Endodermal cell (in vitro differentiated cells): ENCODE measurements at regions not wholly inside any gene's neighbourhood (a gene's known extent, or its start where the extent isn't known, plus 50 kb on each side); places are given as distances from the start of the nearest gene placed in this dataset.

Source experiments
- DNase-seq: peaks from one replicate; pipeline ENCODE4 v3.0.0-alpha.2; 2017
- H3K27ac ChIP-seq: 2 replicates; pipeline ENCODE4 v1.5.1; 2013; ENCODE audit warnings: mild to moderate bottlenecking, low read depth, low read length, moderate library complexity
- H3K27me3 ChIP-seq: 2 replicates; pipeline ENCODE4 v1.6.1; 2013; ENCODE audit warnings: mild to moderate bottlenecking, low read length, moderate library complexity; ENCODE audit not compliant: insufficient read depth, control insufficient read depth, poor library complexity, severe bottlenecking
- H3K36me3 ChIP-seq: 2 replicates; pipeline ENCODE4 v1.7.0; 2013; ENCODE audit warnings: mild to moderate bottlenecking, low read length, moderate library complexity; ENCODE audit not compliant: control insufficient read depth, insufficient read depth
- H3K4me1 ChIP-seq: one replicate; pipeline ENCODE4 v1.7.0; 2013; ENCODE audit warnings: low read length; ENCODE audit not compliant: control insufficient read depth, insufficient read depth
- H3K4me3 ChIP-seq: 2 replicates; pipeline ENCODE4 v1.5.1; 2013; ENCODE audit warnings: mild to moderate bottlenecking, low read length, moderate library complexity
- H3K9ac ChIP-seq: 2 replicates; pipeline ENCODE4 v1.6.1; 2013; ENCODE audit warnings: mild to moderate bottlenecking, low read length, moderate library complexity; ENCODE audit not compliant: poor library complexity, severe bottlenecking; ENCODE audit errors: extremely low read depth
- H3K9me3 ChIP-seq: 2 replicates; pipeline ENCODE4 v1.6.1; 2013; ENCODE audit warnings: mild to moderate bottlenecking, low read length, moderate library complexity; ENCODE audit not compliant: control insufficient read depth
- H3K27ac Mint-ChIP-seq: 2 replicates; pipeline ENCODE4 v1.8.0; 2020; ENCODE audit warnings: mixed read lengths
- H3K27me3 Mint-ChIP-seq: 2 replicates; pipeline ENCODE4 v1.8.0; 2021; ENCODE audit warnings: mild to moderate bottlenecking, mixed read lengths; ENCODE audit not compliant: insufficient read depth
- H3K36me3 Mint-ChIP-seq: 2 replicates; pipeline ENCODE4 v1.8.0; 2020; ENCODE audit warnings: low read depth, mixed read lengths
- H3K4me1 Mint-ChIP-seq: 2 replicates; pipeline ENCODE4 v1.8.0; 2020; ENCODE audit warnings: mixed read lengths
- H3K4me3 Mint-ChIP-seq: 2 replicates; pipeline ENCODE4 v1.8.0; 2020; ENCODE audit warnings: mild to moderate bottlenecking, moderate library complexity, mixed read lengths
- H3K9me3 Mint-ChIP-seq: 2 replicates; pipeline ENCODE4 v1.8.0; 2020; ENCODE audit warnings: mild to moderate bottlenecking, mixed read lengths
- CTCF ChIP-seq: fragments of 200-600 bp; sonication (generic); conservative IDR thresholded peaks from 2 replicates; pipeline ENCODE4 v1.5.0; 2021; ENCODE audit warnings: antibody characterized with exemption, mild to moderate bottlenecking
- WGBS, 2 experiments: methylation state at CpG; one replicate each; pipeline versions ENCODE4 v1.1.5 to v1.1.7; 2013; ENCODE audit warnings: missing lambda C conversion rate in 2 of 2, mixed read lengths in 1 of 2; ENCODE audit not compliant: insufficient coverage in 1 of 2, insufficient read length in 1 of 2; 5-methylcytosine and 5-hydroxymethylcytosine counted together

- H3K4me1 Mint-ChIP-seq, result no peaks in the 10 kb centered on the region
- H3K27ac Mint-ChIP-seq, result no peak overlapping the region
- H3K9me3 ChIP-seq, result peaks cover 11% of the 10 kb centered on the region
- peaks cover 24% of the 10 kb centered on the region for H3K36me3 Mint-ChIP-seq
- H3K4me3 ChIP-seq, result no peak overlapping the region
- DNase-seq, result no peak
- no peaks in the 10 kb centered on the region for H3K36me3 ChIP-seq
- H3K27me3 Mint-ChIP-seq, result no peaks in the 10 kb centered on the region
- TF ChIP-seq CTCF, result no peak
- no peak overlapping the region for H3K4me3 Mint-ChIP-seq
- H3K9me3 Mint-ChIP-seq, result peaks cover 37% of the 10 kb centered on the region
- H3K27me3 ChIP-seq, result no peaks in the 10 kb centered on the region
- H3K9ac ChIP-seq, result no peak overlapping the region
- 87 to 100% methylated on average over 1 to 2 of the region's 2 CpGs for WGBS, 2 experiments
- H3K4me1 ChIP-seq, result no peaks in the 10 kb centered on the region
- H3K27ac ChIP-seq, result no peak overlapping the region
Measured at GRCh38 chr16:72530434-72530833, 358.5 kb upstream of the PMFBP1 start.

- no peaks in the 10 kb centered on the region for H3K4me1 ChIP-seq
- Mint-ChIP-seq H3K4me3 (no peak overlapping the region), H3K9me3 (peaks cover 59% of the 10 kb centered on the region), H3K27ac (no peak overlapping the region), H3K27me3 (no peaks in the 10 kb centered on the region), H3K4me1 (no peaks in the 10 kb centered on the region), H3K36me3 (peaks cover 42% of the 10 kb centered on the region)
- no peak overlapping the region for H3K4me3 ChIP-seq
- DNase-seq, result no peak
- H3K27me3 ChIP-seq, result no peaks in the 10 kb centered on the region
- H3K9ac ChIP-seq, result no peak overlapping the region
- peaks cover 36% of the 10 kb centered on the region for H3K9me3 ChIP-seq
- H3K36me3 ChIP-seq, result peaks cover 18% of the 10 kb centered on the region
- TF ChIP-seq CTCF, result no peak
- H3K27ac ChIP-seq, result no peak overlapping the region
- 90 to 100% methylated on average over 3 of the region's 3 CpGs for WGBS, 2 experiments
Measured at GRCh38 chr16:72523087-72523486, 351.1 kb upstream of the PMFBP1 start.

- 96% methylated on average over 2 of the region's 2 CpGs; no CpG with 5 or more reads in 1 of the 2 experiments for WGBS, 2 experiments
- Histone ChIP-seq H3K27ac (no peak overlapping the region), H3K4me3 (no peak overlapping the region), H3K4me1 (no peaks in the 10 kb centered on the region), H3K27me3 (no peaks in the 10 kb centered on the region), H3K9me3 (peaks cover 15% of the 10 kb centered on the region), H3K36me3 (peaks cover 8% of the 10 kb centered on the region), H3K9ac (no peak overlapping the region)
- H3K27ac Mint-ChIP-seq, result no peak overlapping the region
- peaks cover 28% of the 10 kb centered on the region for H3K36me3 Mint-ChIP-seq
- no peak overlapping the region for H3K4me3 Mint-ChIP-seq
- TF ChIP-seq CTCF, result no peak
- H3K27me3 Mint-ChIP-seq, result no peaks in the 10 kb centered on the region
- H3K9me3 Mint-ChIP-seq, result peaks cover 19% of the 10 kb centered on the region
- DNase-seq, result no peak
- H3K4me1 Mint-ChIP-seq, result no peaks in the 10 kb centered on the region
Measured at GRCh38 chr16:72517154-72517553, 345.2 kb upstream of the PMFBP1 start.
